Cardiac fibroblast (primary cell): ENCODE measurements at regions not wholly inside any gene's neighbourhood (a gene's known extent, or its start where the extent isn't known, plus 50 kb on each side); places are given as distances from the start of the nearest gene placed in this dataset.
A peak's percentile ranks its signal among the peaks of the same experiment; 100 is the strongest.

Experiments used
- DNase-seq, 2 donors: peaks; one replicate each; pipeline versions ENCODE4 v3.0.0 to v3.0.0-alpha.2; 2010; ENCODE audit warnings: low read depth in 2 of 2
- H3K4me3 ChIP-seq, 2 donors: replicated peaks in 1 of 2; 1 replicate in 1 of 2; 2 replicates in 1 of 2; pipeline ENCODE4 v1.5.1; 2011; ENCODE audit warnings: low read depth in 2 of 2, low read length in 2 of 2, mild to moderate bottlenecking in 2 of 2, moderate library complexity in 1 of 2
- CTCF ChIP-seq: IDR thresholded peaks from one replicate; pipeline ENCODE4 v1.5.1; 2011; ENCODE audit warnings: low read depth, mild to moderate bottlenecking, low read length, inconsistent platforms

- TF ChIP-seq CTCF, result no peak
- no peak overlapping the region for H3K4me3 ChIP-seq
- no peak for DNase-seq
Observed at GRCh38 chr13:82412749-82413148, 1469.5 kb downstream of the SLITRK1 start.

- no peak for DNase-seq
- no peak overlapping the region for H3K4me3 ChIP-seq
- no peak for TF ChIP-seq CTCF
Observed at GRCh38 chr13:82407321-82407720, 1475.0 kb downstream of the SLITRK1 start.

- DNase-seq, result no peak
- no peak for TF ChIP-seq CTCF
- H3K4me3 ChIP-seq, result no peak overlapping the region
Observed at GRCh38 chr13:82374719-82375118, 1507.6 kb downstream of the SLITRK1 start.

- DNase-seq, result no peak
- no peak for TF ChIP-seq CTCF
- H3K4me3 ChIP-seq, result no peak overlapping the region
Observed at GRCh38 chr13:82370316-82370715, 1512.0 kb downstream of the SLITRK1 start.

GRCh38 chr13:82364525-82364924, 1517.7 kb downstream of the SLITRK1 start:
- no peak for DNase-seq
- TF ChIP-seq CTCF, result no peak
- no peak overlapping the region for H3K4me3 ChIP-seq

- TF ChIP-seq CTCF, result no peak
- DNase-seq, result no peak
Observed at GRCh38 chr13:82358284-82358683, 1524.0 kb downstream of the SLITRK1 start.

GRCh38 chr13:82356667-82357410, 1525.4 kb downstream of the SLITRK1 start:
- H3K4me3 ChIP-seq, result no peak overlapping the region
- TF ChIP-seq CTCF, result no peak
- peak in 1 of 2 donors; percentile 18 for DNase-seq

More at GRCh38 chr13:82358284-82358683, 1524.0 kb downstream of the SLITRK1 start:
- no peak overlapping the region for H3K4me3 ChIP-seq
